ENCODE measurements at regions not wholly inside any gene's neighbourhood (a gene's known extent, or its start where the extent isn't known, plus 50 kb on each side); places are given as distances from the start of the nearest gene placed in this dataset.

DNA sequence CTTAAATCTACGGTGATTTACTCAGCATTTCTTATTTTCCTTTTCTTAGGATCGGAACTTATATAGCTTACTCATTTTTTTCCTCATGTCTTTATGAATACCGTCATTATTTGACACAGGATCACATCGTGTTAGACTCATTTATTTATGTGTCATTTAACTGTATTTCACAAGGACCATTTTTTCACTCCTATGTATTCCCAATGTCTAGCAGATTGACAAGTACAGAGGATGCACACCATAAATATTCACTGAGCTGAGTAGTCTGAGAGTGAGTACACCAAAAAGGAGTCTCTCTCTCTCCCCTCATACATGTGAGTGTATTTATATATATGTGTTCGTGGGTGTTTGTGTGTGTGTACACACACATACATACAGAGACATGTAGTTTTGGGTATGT is 573.5 kb downstream of the RNF144A start:
- TF ChIP-seq TAF1 (IDR thresholded peaks at IDR 0.05; ENCODE audit: low read depth, low read length) = no peak
- TF ChIP-seq POLR2AphosphoS5 (IDR thresholded peaks at IDR 0.05; ENCODE audit: low read depth, low read length) = no peak
- TF ChIP-seq POLR2A (IDR thresholded peaks at IDR 0.05; ENCODE audit: low read depth, low read length) = no peak
- TF ChIP-seq POU2F2 (IDR thresholded peaks at IDR 0.05; ENCODE audit: low read depth, low read length) = no peak

Data from GM12891 (cell line).